ENCODE measurements at regions not wholly inside any gene's neighbourhood (a gene's known extent, or its start where the extent isn't known, plus 50 kb on each side); places are given as distances from the start of the nearest gene placed in this dataset.

DNA sequence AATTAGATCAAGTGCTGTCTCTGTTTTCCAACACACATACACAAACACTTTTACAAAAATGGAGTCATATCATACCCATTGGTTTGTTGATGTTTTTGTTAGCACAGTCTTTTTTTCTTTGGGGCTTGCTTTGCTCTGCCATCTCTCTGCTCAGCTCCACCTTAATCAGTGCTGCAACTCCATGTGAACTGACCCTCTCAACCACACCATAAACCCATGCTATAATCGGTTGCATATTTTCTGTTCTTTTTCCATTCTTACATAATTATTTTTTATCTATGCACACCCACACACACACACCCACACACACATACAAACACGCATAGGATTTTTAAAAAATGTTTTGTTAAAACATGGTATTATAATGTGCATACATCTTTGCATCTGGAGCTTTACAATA, 91.0 kb upstream of the CDH13 start:
- no peak overlapping the region for H3K4me3 ChIP-seq (ENCODE audit: low read depth, low read length)
- TF ChIP-seq, protein P1, sequence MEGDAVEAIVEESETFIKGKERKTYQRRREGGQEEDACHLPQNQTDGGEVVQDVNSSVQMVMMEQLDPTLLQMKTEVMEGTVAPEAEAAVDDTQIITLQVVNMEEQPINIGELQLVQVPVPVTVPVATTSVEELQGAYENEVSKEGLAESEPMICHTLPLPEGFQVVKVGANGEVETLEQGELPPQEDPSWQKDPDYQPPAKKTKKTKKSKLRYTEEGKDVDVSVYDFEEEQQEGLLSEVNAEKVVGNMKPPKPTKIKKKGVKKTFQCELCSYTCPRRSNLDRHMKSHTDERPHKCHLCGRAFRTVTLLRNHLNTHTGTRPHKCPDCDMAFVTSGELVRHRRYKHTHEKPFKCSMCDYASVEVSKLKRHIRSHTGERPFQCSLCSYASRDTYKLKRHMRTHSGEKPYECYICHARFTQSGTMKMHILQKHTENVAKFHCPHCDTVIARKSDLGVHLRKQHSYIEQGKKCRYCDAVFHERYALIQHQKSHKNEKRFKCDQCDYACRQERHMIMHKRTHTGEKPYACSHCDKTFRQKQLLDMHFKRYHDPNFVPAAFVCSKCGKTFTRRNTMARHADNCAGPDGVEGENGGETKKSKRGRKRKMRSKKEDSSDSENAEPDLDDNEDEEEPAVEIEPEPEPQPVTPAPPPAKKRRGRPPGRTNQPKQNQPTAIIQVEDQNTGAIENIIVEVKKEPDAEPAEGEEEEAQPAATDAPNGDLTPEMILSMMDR (IDR thresholded peaks at IDR 0.05; ENCODE audit: low read depth, low read length), result no peak

GRCh38 chr16:82535262-82535661, 91.5 kb upstream of the CDH13 start:
- no peak overlapping the region for H3K4me3 ChIP-seq (ENCODE audit: low read depth, low read length)
- TF ChIP-seq, protein P1 (IDR thresholded peaks at IDR 0.05; ENCODE audit: low read depth, low read length), result no peak

- no peak overlapping the region for H3K4me3 ChIP-seq (ENCODE audit: low read depth, low read length)
- TF ChIP-seq, protein P1 (IDR thresholded peaks at IDR 0.05; ENCODE audit: low read depth, low read length), result no peak
These were observed 93.6 kb upstream of the CDH13 start for GRCh38 chr16:82533189-82533588.

- TF ChIP-seq, protein P1 (IDR thresholded peaks at IDR 0.05; ENCODE audit: low read depth, low read length), result no peak
- no peak overlapping the region for H3K4me3 ChIP-seq (ENCODE audit: low read depth, low read length)
These were observed 95.9 kb upstream of the CDH13 start for GRCh38 chr16:82530883-82531282.

DNA sequence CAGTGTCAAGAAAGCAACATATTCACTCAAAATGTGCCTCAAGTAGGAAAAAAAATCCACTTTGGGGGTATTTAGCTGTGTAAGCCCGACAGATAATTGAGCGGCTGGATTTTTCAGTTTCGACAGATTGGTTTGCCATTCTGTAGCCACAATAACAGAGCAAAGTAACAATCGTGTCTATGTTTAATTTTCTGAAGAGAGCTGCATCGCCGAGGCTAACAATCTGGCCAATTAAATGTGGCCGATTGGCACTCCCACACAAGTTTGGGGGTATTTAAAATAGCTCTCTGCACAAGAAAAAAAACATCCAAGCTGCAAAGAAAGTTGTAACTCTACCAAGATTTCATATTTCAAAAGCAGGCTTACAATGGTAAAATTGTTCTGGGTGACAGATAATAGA, 99.7 kb upstream of the CDH13 start:
- TF ChIP-seq, protein P1 (IDR thresholded peaks at IDR 0.05; ENCODE audit: low read depth, low read length), result no peak
- H3K4me3 ChIP-seq (ENCODE audit: low read depth, low read length), result no peak overlapping the region

DNA sequence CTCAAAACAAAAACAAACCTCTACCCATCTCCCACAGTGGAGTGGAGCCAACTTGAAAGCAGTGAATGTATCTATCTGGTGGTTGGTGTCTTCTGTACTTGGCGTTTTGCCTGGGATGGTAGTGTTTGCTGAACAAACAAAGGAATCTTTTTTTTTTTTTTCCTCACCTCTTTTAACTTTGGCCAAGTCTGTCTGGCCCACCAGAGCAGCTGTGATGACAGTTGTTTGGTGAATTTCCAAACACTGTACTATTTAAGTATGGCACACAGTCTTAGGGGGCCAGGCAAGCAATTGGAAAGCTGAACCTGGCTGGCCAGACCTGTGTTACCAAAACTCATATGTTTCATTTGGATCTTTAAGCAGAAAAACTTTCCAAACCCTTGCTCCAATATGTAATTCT, 101.8 kb upstream of the CDH13 start:
- TF ChIP-seq, protein P1 (IDR thresholded peaks at IDR 0.05; ENCODE audit: low read depth, low read length), result no peak
- no peak overlapping the region for H3K4me3 ChIP-seq (ENCODE audit: low read depth, low read length)

DNA sequence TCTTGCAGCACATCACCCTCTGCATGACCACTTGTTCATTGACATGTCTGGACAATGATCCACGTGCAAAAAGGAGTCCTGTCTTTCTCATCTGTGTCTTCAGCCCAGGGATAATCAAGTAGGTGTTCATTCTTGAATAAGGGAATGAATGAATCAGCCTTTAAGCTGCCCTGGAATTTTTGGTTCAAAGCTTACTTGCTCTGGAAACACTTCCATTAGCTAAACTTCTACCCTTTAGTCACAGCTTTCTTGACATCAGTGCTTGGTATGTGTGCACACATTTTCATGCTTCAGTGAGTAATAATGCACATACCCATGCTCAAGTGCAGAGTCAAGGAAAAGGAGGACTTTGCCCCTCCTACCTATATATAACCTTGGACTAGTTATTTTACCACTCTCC, 103.0 kb upstream of the CDH13 start:
- H3K4me3 ChIP-seq (ENCODE audit: low read depth, low read length), result no peak overlapping the region
- TF ChIP-seq, protein P1 (IDR thresholded peaks at IDR 0.05; ENCODE audit: low read depth, low read length), result no peak
